H1 (cell line): ENCODE measurements at regions not wholly inside any gene's neighbourhood (a gene's known extent, or its start where the extent isn't known, plus 50 kb on each side); places are given as distances from the start of the nearest gene placed in this dataset.

Experiments used
- CBX5 ChIP-seq: fragments of 300-800, 300-1000 bp; sonication (generic); IDR thresholded peaks from 2 replicates; pipeline ENCODE4 v1.7.1; 2016; ENCODE audit warnings: antibody characterized with exemption, low read length, low read depth
- POLR2A ChIP-seq, 2 experiments: IDR thresholded peaks; 1 replicate in 1 of 2; 2 replicates in 1 of 2; pipeline ENCODE4 v1.6.1; 2011; ENCODE audit warnings: low read depth in 2 of 2, low read length in 2 of 2, mild to moderate bottlenecking in 2 of 2; ENCODE audit errors: control extremely low read depth in 1 of 2
- POLR2AphosphoS5 ChIP-seq: IDR thresholded peaks from 2 replicates; pipeline ENCODE4 v1.6.1; 2011; ENCODE audit warnings: low read depth, low read length
- TF ChIP-seq, protein P1 (sequence below), 3 experiments: IDR thresholded peaks; 1 replicate in 2 of 3; 2 replicates in 1 of 3; pipeline versions ENCODE4 v1.5.1 to v1.6.1; 2011; ENCODE audit warnings: low read length in 3 of 3, mild to moderate bottlenecking in 3 of 3, inconsistent platforms in 2 of 3, low read depth in 1 of 3, moderate library complexity in 1 of 3; ENCODE audit not compliant: insufficient read depth in 1 of 3; ENCODE audit errors: control extremely low read depth in 1 of 3

- TF ChIP-seq POLR2AphosphoS5 = no peak
- TF ChIP-seq, protein P1, sequence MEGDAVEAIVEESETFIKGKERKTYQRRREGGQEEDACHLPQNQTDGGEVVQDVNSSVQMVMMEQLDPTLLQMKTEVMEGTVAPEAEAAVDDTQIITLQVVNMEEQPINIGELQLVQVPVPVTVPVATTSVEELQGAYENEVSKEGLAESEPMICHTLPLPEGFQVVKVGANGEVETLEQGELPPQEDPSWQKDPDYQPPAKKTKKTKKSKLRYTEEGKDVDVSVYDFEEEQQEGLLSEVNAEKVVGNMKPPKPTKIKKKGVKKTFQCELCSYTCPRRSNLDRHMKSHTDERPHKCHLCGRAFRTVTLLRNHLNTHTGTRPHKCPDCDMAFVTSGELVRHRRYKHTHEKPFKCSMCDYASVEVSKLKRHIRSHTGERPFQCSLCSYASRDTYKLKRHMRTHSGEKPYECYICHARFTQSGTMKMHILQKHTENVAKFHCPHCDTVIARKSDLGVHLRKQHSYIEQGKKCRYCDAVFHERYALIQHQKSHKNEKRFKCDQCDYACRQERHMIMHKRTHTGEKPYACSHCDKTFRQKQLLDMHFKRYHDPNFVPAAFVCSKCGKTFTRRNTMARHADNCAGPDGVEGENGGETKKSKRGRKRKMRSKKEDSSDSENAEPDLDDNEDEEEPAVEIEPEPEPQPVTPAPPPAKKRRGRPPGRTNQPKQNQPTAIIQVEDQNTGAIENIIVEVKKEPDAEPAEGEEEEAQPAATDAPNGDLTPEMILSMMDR (IDR thresholded peaks at IDR 0.05; ENCODE audit: control extremely low read depth in 1 of 3, insufficient read depth in 1 of 3, low read depth in 1 of 3, low read length in 3 of 3) = no peak
- no peak for TF ChIP-seq CBX5
- no peak for TF ChIP-seq POLR2A (IDR thresholded peaks at IDR 0.05; ENCODE audit: control extremely low read depth in 1 of 2, low read depth in 2 of 2, low read length in 2 of 2)
Measured at GRCh38 chr18:44246001-44246400, 434.7 kb upstream of the SETBP1 start.
